DND-41 (cell line): ENCODE measurements at regions not wholly inside any gene's neighbourhood (a gene's known extent, or its start where the extent isn't known, plus 50 kb on each side); places are given as distances from the start of the nearest gene placed in this dataset.

Experiments used
- ATAC-seq: fragments of 200-7000 bp; cut with Tn5 transposase; 3 replicates; pipeline ENCODE4 v1.9.1; 2021; ENCODE audit warnings: low read depth; ENCODE audit not compliant: insufficient read depth
- DNase-seq: peaks from one replicate; pipeline ENCODE4 v3.0.0-alpha.2; 2020
- H2AFZ ChIP-seq: 2 replicates; pipeline ENCODE4 v1.6.0; 2012; ENCODE audit warnings: low read depth, low read length
- H3K27ac ChIP-seq: 2 replicates; pipeline ENCODE4 v1.5.1; 2012; ENCODE audit warnings: low read length, inconsistent platforms
- H3K27me3 ChIP-seq: fragments of 200-600 bp; sonication (generic); 2 replicates; pipeline ENCODE4 v1.6.0; 2012; ENCODE audit warnings: low read length, mild to moderate bottlenecking, inconsistent platforms; ENCODE audit not compliant: insufficient read depth, poor library complexity
- H3K36me3 ChIP-seq: 2 replicates; pipeline ENCODE4 v1.5.1; 2012; ENCODE audit warnings: low read length, inconsistent platforms; ENCODE audit not compliant: insufficient read depth
- H3K4me1 ChIP-seq: 2 replicates; pipeline ENCODE4 v1.5.1; 2012; ENCODE audit warnings: mild to moderate bottlenecking, low read length; ENCODE audit not compliant: insufficient read depth
- H3K4me2 ChIP-seq: 2 replicates; pipeline ENCODE4 v1.6.0; 2012; ENCODE audit warnings: mild to moderate bottlenecking, moderate library complexity, low read length, inconsistent platforms; ENCODE audit not compliant: insufficient read depth
- H3K4me3 ChIP-seq, 2 experiments: fragments of 200-600 bp in 1 of 2; shearing (Covaris generic) in 1 of 2; 2 replicates each; pipeline ENCODE4 v1.5.1; 2012 to 2016; ENCODE audit warnings: inconsistent platforms in 2 of 2, low read length in 2 of 2, mild to moderate bottlenecking in 2 of 2, low read depth in 1 of 2, moderate library complexity in 1 of 2
- H3K79me2 ChIP-seq: 2 replicates; pipeline ENCODE4 v1.6.0; 2012; ENCODE audit warnings: low read length, inconsistent platforms; ENCODE audit not compliant: insufficient read depth
- H3K9ac ChIP-seq: 2 replicates; pipeline ENCODE4 v1.6.0; 2012; ENCODE audit warnings: low read depth, mild to moderate bottlenecking, inconsistent platforms, low read length, moderate library complexity
- H3K9me3 ChIP-seq: 2 replicates; pipeline ENCODE4 v1.5.1; 2012; ENCODE audit warnings: low read length, moderate library complexity, mild to moderate bottlenecking, inconsistent platforms; ENCODE audit not compliant: insufficient read depth, severe bottlenecking
- H4K20me1 ChIP-seq: 2 replicates; pipeline ENCODE4 v1.6.0; 2012; ENCODE audit warnings: low read length; ENCODE audit not compliant: insufficient read depth
- EZH2 ChIP-seq: IDR thresholded peaks from 3 replicates; pipeline ENCODE4 v1.6.1; 2012; ENCODE audit warnings: borderline replicate concordance, low read depth, mild to moderate bottlenecking, moderate library complexity, low read length, inconsistent platforms; ENCODE audit not compliant: severe bottlenecking
- TF ChIP-seq, protein P1 (sequence below): IDR thresholded peaks from 2 replicates; pipeline ENCODE4 v1.5.1; 2012; ENCODE audit warnings: borderline replicate concordance, low read length, moderate library complexity, mild to moderate bottlenecking; ENCODE audit not compliant: poor library complexity, severe bottlenecking; ENCODE audit errors: extremely low read depth

DNA sequence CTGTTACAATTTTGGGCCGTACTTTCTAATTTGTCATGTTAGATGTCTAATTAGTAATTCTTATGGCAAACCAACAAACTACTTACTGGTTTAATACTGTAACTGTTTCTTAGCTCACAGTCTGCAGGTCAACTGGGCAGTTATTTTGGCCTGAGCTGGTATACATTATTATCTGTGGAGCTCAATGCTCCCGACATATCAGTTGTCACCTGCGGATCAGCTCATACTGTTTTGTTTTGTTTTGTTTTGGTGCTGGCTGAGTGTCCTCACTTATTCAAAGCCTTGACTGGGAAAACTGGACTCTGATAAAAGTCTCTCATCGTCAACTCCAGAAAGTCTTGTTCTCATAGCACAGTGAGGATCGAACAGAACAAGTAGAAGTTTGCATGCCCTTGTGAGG is 1060.6 kb upstream of the CDH8 start:
- Histone ChIP-seq H3K4me1 (no peaks in the 10 kb centered on the region), H2AFZ (no peak overlapping the region), H3K27me3 (no peaks in the 10 kb centered on the region), H3K9ac (no peak overlapping the region), H4K20me1 (no peaks in the 10 kb centered on the region), H3K27ac (no peak overlapping the region), H3K9me3 (no peaks in the 10 kb centered on the region), H3K4me2 (no peak overlapping the region), H3K4me3 (no peak overlapping the region), H3K79me2 (no peaks in the 10 kb centered on the region), H3K36me3 (no peaks in the 10 kb centered on the region)
- ATAC-seq (no peak), DNase-seq (no peak)
- TF ChIP-seq, protein P1, sequence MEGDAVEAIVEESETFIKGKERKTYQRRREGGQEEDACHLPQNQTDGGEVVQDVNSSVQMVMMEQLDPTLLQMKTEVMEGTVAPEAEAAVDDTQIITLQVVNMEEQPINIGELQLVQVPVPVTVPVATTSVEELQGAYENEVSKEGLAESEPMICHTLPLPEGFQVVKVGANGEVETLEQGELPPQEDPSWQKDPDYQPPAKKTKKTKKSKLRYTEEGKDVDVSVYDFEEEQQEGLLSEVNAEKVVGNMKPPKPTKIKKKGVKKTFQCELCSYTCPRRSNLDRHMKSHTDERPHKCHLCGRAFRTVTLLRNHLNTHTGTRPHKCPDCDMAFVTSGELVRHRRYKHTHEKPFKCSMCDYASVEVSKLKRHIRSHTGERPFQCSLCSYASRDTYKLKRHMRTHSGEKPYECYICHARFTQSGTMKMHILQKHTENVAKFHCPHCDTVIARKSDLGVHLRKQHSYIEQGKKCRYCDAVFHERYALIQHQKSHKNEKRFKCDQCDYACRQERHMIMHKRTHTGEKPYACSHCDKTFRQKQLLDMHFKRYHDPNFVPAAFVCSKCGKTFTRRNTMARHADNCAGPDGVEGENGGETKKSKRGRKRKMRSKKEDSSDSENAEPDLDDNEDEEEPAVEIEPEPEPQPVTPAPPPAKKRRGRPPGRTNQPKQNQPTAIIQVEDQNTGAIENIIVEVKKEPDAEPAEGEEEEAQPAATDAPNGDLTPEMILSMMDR = no peak
- TF ChIP-seq EZH2 = no peak

DNA sequence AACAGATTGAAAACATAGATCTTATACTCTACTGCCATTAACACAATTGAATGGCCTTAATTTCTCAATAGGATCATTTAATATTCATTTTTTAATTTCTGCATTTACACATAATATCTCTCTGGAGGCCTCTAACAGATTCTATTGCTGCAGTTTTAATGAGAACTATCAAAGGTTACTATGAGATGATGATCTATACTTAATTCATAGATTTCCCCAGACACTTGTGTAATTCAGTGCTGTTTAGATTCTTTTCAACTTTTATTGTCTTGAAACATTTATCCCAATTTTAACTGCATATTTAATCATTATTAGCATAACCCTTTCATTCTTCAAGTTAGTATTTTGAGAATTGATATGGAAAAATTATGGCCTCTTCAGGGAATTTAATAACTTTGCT is 1056.5 kb upstream of the CDH8 start:
- Histone ChIP-seq H3K4me3 (no peak overlapping the region), H3K9ac (no peak overlapping the region), H3K36me3 (no peaks in the 10 kb centered on the region), H3K9me3 (no peaks in the 10 kb centered on the region), H4K20me1 (no peaks in the 10 kb centered on the region), H3K4me1 (no peaks in the 10 kb centered on the region), H3K79me2 (no peaks in the 10 kb centered on the region), H3K27ac (no peak overlapping the region), H3K4me2 (no peak overlapping the region), H3K27me3 (no peaks in the 10 kb centered on the region), H2AFZ (no peak overlapping the region)
- no peak for TF ChIP-seq EZH2
- TF ChIP-seq, protein P1 = no peak
- ATAC-seq (no peak), DNase-seq (no peak)

GRCh38 chr16:63082101-63082500 is 1045.9 kb upstream of the CDH8 start:
- DNase-seq (no peak), ATAC-seq (no peak)
- H3K4me2 ChIP-seq = no peak overlapping the region
- no peaks in the 10 kb centered on the region for H3K4me1 ChIP-seq
- H3K79me2 ChIP-seq = no peaks in the 10 kb centered on the region
- H2AFZ ChIP-seq = no peak overlapping the region
- H3K36me3 ChIP-seq = no peaks in the 10 kb centered on the region
- H3K9ac ChIP-seq = no peak overlapping the region
- no peaks in the 10 kb centered on the region for H4K20me1 ChIP-seq
- no peaks in the 10 kb centered on the region for H3K9me3 ChIP-seq
- no peaks in the 10 kb centered on the region for H3K27me3 ChIP-seq
- no peak overlapping the region for H3K4me3 ChIP-seq
- H3K27ac ChIP-seq = no peak overlapping the region
- TF ChIP-seq, protein P1 = no peak
- no peak for TF ChIP-seq EZH2

- no peaks in the 10 kb centered on the region for H3K36me3 ChIP-seq
- no peaks in the 10 kb centered on the region for H3K27me3 ChIP-seq
- ATAC-seq (no peak), DNase-seq (no peak)
- H3K4me2 ChIP-seq = no peak overlapping the region
- H3K27ac ChIP-seq = no peak overlapping the region
- no peaks in the 10 kb centered on the region for H3K4me1 ChIP-seq
- no peak overlapping the region for H3K4me3 ChIP-seq
- no peaks in the 10 kb centered on the region for H3K9me3 ChIP-seq
- no peaks in the 10 kb centered on the region for H3K79me2 ChIP-seq
- no peak overlapping the region for H2AFZ ChIP-seq
- no peak overlapping the region for H3K9ac ChIP-seq
- no peaks in the 10 kb centered on the region for H4K20me1 ChIP-seq
- TF ChIP-seq EZH2 = no peak
These were observed 1044.5 kb upstream of the CDH8 start for GRCh38 chr16:63080746-63081145.
